Right lobe of liver (tissue), 6 donors: ENCODE measurements at regions not wholly inside any gene's neighbourhood (a gene's known extent, or its start where the extent isn't known, plus 50 kb on each side); places are given as distances from the start of the nearest gene placed in this dataset.
A peak's percentile ranks its signal among the peaks of the same experiment; 100 is the strongest.

Experiments used
- ATAC-seq, 4 donors: fragments of 200-7000 bp; cut with Tn5 transposase; one replicate each; pipeline ENCODE4 v1.9.1; 2020; ENCODE audit warnings: mild to moderate bottlenecking in 4 of 4, moderate library complexity in 4 of 4
- DNase-seq, 3 donors: peaks; one replicate each; pipeline ENCODE4 v3.0.0-alpha.2; 2020
- H3K27ac ChIP-seq, 3 donors: fragments of 200-600 bp; one replicate each; pipeline ENCODE4 v1.8.0; 2022
- H3K27me3 ChIP-seq, 2 donors: fragments of 200-600 bp; one replicate each; pipeline ENCODE4 v1.8.0; 2022
- H3K36me3 ChIP-seq, 4 donors: fragments of 200-600 bp; sonication (generic) in 1 of 4; one replicate each; pipeline versions ENCODE4 v1.5.1 to v1.8.0; 2017 to 2022; ENCODE audit warnings: control low read depth in 1 of 4
- H3K4me1 ChIP-seq, 4 donors: fragments of 200-600 bp; sonication (generic) in 1 of 4; one replicate each; pipeline versions ENCODE4 v1.5.1 to v1.8.0; 2017 to 2022; ENCODE audit warnings: control low read depth in 1 of 4
- H3K4me3 ChIP-seq, 3 donors: fragments of 200-600 bp; one replicate each; pipeline ENCODE4 v1.8.0; 2022
- H3K9me3 ChIP-seq, 4 donors: fragments of 200-600 bp; sonication (generic) in 1 of 4; one replicate each; pipeline versions ENCODE4 v1.5.1 to v1.8.0; 2017 to 2022; ENCODE audit warnings: control low read depth in 1 of 4
- POLR2A ChIP-seq: fragments of 450-650 bp; IDR thresholded peaks from one replicate; pipeline ENCODE4 v1.6.1; 2017; ENCODE audit warnings: antibody characterized with exemption, mild to moderate bottlenecking
- WGBS: methylation state at CpG from one replicate; pipeline ENCODE4 v1.1.6; 2018; ENCODE audit warnings: low coverage, low lambda C conversion rate; ENCODE audit not compliant: insufficient coverage; ENCODE audit errors: missing lambda C conversion rate; 5-methylcytosine and 5-hydroxymethylcytosine counted together
- intact Hi-C, 2 donors: fragments of 100-400 bp; cut with DNase I; formaldehyde crosslinking; loops; one replicate each; pipeline versions ENCODE4 v1.11.2 to v1.14.1; 2022
- TF ChIP-seq, protein P1 (sequence below), 4 donors: fragments of 200-600 bp in 3 of 4; fragments of 450-650 bp in 1 of 4; IDR thresholded peaks; one replicate each; pipeline versions ENCODE4 v1.5.1 to v1.8.0; 2016 to 2022; ENCODE audit warnings: antibody characterized with exemption in 4 of 4, mild to moderate bottlenecking in 2 of 4
- donor health status: DM: no; HTN: yes; CAD: no.
- donor health status: DM: no; HTN: no; CAD: no.
- donor health status: DM: no; HTN: no; CAD: no.
- donor health status: DM: no; HTN: yes; CAD: no.
- donor health status: DM: no; HTN: yes; CAD: no.

GRCh38 chr11:19506816-19507486, 205.7 kb upstream of the NAV2 start:
- 28% methylated on average over 2 of the region's 2 CpGs for WGBS
- no peaks in the 10 kb centered on the region for H3K27me3 ChIP-seq
- DNase-seq (peak in 2 of 3 donors; percentile 61 to 75), ATAC-seq (peak; percentile 11 to 46 (median 32))
- TF ChIP-seq POLR2A, result no peak
- TF ChIP-seq, protein P1, sequence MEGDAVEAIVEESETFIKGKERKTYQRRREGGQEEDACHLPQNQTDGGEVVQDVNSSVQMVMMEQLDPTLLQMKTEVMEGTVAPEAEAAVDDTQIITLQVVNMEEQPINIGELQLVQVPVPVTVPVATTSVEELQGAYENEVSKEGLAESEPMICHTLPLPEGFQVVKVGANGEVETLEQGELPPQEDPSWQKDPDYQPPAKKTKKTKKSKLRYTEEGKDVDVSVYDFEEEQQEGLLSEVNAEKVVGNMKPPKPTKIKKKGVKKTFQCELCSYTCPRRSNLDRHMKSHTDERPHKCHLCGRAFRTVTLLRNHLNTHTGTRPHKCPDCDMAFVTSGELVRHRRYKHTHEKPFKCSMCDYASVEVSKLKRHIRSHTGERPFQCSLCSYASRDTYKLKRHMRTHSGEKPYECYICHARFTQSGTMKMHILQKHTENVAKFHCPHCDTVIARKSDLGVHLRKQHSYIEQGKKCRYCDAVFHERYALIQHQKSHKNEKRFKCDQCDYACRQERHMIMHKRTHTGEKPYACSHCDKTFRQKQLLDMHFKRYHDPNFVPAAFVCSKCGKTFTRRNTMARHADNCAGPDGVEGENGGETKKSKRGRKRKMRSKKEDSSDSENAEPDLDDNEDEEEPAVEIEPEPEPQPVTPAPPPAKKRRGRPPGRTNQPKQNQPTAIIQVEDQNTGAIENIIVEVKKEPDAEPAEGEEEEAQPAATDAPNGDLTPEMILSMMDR (IDR thresholded peaks at IDR 0.05), result no peak
- H3K27ac ChIP-seq, result peak overlapping the region in 1 of 3 donors; percentile 21
- H3K9me3 ChIP-seq, result no peaks in the 10 kb centered on the region
- no peak overlapping the region for H3K4me3 ChIP-seq
- no peaks in the 10 kb centered on the region for H3K36me3 ChIP-seq
- peaks cover 0 to 64% (median 31%) of the 10 kb centered on the region in 4 donors for H3K4me1 ChIP-seq
- intact Hi-C loops, result no loop called here

- 22% methylated on average over 3 of the region's 3 CpGs for WGBS
- H3K27me3 ChIP-seq, result no peaks in the 10 kb centered on the region
- intact Hi-C loops, result no loop called here
- H3K36me3 ChIP-seq, result no peaks in the 10 kb centered on the region
- no peaks in the 10 kb centered on the region for H3K9me3 ChIP-seq
- peak; percentile 72 to 82 (median 78) for ATAC-seq
- peaks cover 0 to 30% (median 12%) of the 10 kb centered on the region in 4 donors for H3K4me1 ChIP-seq
- no peak overlapping the region for H3K4me3 ChIP-seq
- TF ChIP-seq, protein P1 (IDR thresholded peaks at IDR 0.05), result no peak
- TF ChIP-seq POLR2A, result no peak
- peak in 1 of 3 donors; percentile 73 for DNase-seq
- peak overlapping the region in 1 of 3 donors; percentile 10 for H3K27ac ChIP-seq
Measured at GRCh38 chr11:19502691-19503253, 209.9 kb upstream of the NAV2 start.

- no peak overlapping the region for H3K27ac ChIP-seq
- 86% methylated on average over 7 of the region's 7 CpGs for WGBS
- no peaks in the 10 kb centered on the region for H3K36me3 ChIP-seq
- intact Hi-C loops, result no loop called here
- DNase-seq, result no peak
- ATAC-seq, result no peak
- H3K4me3 ChIP-seq, result no peak overlapping the region
- H3K27me3 ChIP-seq, result no peaks in the 10 kb centered on the region
- peaks cover 0 to 20% (median 6%) of the 10 kb centered on the region in 4 donors for H3K4me1 ChIP-seq
- no peaks in the 10 kb centered on the region for H3K9me3 ChIP-seq
- no peak for TF ChIP-seq POLR2A
- TF ChIP-seq, protein P1 (IDR thresholded peaks at IDR 0.05), result no peak
Measured at GRCh38 chr11:19501631-19502030, 211.0 kb upstream of the NAV2 start.

DNA sequence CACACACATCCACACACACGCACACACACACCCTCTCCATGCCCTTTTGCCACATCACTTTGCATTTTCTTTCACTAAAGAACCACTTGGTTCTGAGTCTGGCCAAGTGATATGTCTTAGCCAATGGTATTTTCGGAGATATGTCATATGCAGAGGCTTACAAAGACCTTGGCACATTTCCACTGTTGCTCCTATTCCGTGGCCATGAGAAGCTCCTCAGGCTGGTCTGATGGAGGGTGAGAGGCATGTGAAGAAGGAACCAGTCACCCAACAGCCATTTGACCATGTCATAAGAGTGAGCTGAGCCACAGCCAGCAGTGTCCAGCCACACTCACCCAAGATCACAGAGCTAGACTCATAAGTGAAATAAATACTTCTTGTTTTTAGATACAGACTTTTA, 212.6 kb upstream of the NAV2 start:
- WGBS, result 56% methylated on average over 2 of the region's 3 CpGs
- peaks cover 0 to 17% (median 6%) of the 10 kb centered on the region in 4 donors for H3K4me1 ChIP-seq
- DNase-seq, result no peak
- H3K27ac ChIP-seq, result no peak overlapping the region
- no peaks in the 10 kb centered on the region for H3K27me3 ChIP-seq
- no peak overlapping the region for H3K4me3 ChIP-seq
- no peaks in the 10 kb centered on the region for H3K9me3 ChIP-seq
- H3K36me3 ChIP-seq, result no peaks in the 10 kb centered on the region
- no peak for ATAC-seq
- intact Hi-C loops, result no loop called here
- no peak for TF ChIP-seq POLR2A

DNA sequence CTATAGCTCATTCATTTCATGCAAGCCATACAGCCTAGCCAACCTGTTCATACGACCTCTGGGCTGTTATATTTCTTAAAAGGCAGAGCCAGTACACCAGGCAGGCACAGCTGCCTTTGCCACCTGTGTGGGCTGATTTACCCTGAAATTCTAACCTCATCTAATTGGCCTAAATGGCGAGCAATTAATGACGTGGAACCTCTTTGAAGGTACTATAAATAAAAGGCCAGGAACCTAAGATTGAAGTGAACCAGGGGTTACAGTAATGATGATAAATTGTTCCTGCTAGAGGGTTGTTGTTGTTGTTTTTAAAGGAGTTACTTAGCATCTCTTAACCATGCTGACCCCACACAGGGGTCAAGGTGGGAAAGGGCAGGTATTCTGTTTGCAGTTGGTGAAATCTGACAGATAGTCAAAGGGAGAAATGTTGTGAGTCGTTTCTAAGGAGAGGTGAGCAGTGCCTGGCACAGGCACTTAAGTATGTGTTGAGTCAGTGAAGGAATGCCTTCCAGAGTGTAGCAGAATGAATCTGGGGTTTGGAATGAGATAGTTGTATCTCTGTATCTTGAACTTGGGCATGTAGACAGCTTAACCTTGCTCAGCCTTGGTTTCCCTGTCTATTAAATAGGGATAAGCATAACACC, 213.5 kb upstream of the NAV2 start:
- H3K4me3 ChIP-seq, result no peak overlapping the region
- intact Hi-C loops, result no loop called here
- peaks cover 0 to 17% (median 6%) of the 10 kb centered on the region in 4 donors for H3K4me1 ChIP-seq
- TF ChIP-seq, protein P1 (IDR thresholded peaks at IDR 0.05), result no peak
- TF ChIP-seq POLR2A, result no peak
- H3K27me3 ChIP-seq, result no peaks in the 10 kb centered on the region
- no peak overlapping the region for H3K27ac ChIP-seq
- ATAC-seq (no peak), DNase-seq (no peak)
- no peaks in the 10 kb centered on the region for H3K36me3 ChIP-seq
- 68% methylated on average over 4 of the region's 4 CpGs for WGBS
- H3K9me3 ChIP-seq, result no peaks in the 10 kb centered on the region
